ENCODE measurements at regions not wholly inside any gene's neighbourhood (a gene's known extent, or its start where the extent isn't known, plus 50 kb on each side); places are given as distances from the start of the nearest gene placed in this dataset.

DNA sequence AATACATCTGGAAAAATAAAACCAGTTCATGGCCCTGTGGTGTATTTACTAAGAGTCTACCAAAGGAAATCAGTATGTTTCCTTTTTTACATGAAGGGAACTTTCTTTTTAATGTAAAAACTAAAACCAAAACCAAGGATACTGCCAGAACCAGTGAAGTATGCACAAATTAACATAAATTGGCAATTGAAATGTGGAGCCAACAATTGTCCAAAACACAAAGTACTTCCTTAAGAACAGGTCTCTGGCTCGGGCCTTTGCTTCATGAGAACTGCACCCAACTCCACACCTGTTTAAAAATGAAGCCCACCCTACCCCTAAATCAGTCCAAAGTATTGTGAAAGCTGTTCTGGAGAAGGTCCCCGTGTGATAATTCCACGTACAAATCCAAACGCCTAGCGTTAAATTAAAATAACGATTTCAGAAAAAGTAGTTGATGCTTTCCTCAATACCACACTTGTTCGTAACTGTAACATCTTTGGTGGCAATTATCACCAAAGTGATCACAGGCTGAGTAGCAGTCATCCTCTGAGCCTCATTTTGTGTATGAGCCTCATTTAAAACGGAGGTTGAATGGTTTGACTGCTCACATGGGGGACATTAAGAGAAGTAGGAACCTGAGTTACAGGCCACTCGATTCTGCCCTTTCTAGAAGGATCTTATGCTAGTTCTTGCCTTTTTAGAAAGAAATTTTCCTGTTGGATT lies 93.0 kb downstream of the GEMIN8 start:
- Histone ChIP-seq H3K4me1 (ENCODE audit: insufficient read depth, poor library complexity, severe bottlenecking) (no peaks in the 10 kb centered on the region), H3K27me3 (ENCODE audit: insufficient read depth, poor library complexity, severe bottlenecking) (peaks cover 4% of the 10 kb centered on the region), H3K9me3 (ENCODE audit: severe bottlenecking) (no peaks in the 10 kb centered on the region), H3K36me3 (ENCODE audit: low read depth) (no peaks in the 10 kb centered on the region), H3K27ac (ENCODE audit: poor library complexity, severe bottlenecking) (no peak overlapping the region), H3K4me3 (ENCODE audit: severe bottlenecking) (no peak overlapping the region)
- ATAC-seq (ENCODE audit: low read depth) (no peak), DNase-seq (ENCODE audit: low spot score) (no peak)
- TF ChIP-seq, protein P1, sequence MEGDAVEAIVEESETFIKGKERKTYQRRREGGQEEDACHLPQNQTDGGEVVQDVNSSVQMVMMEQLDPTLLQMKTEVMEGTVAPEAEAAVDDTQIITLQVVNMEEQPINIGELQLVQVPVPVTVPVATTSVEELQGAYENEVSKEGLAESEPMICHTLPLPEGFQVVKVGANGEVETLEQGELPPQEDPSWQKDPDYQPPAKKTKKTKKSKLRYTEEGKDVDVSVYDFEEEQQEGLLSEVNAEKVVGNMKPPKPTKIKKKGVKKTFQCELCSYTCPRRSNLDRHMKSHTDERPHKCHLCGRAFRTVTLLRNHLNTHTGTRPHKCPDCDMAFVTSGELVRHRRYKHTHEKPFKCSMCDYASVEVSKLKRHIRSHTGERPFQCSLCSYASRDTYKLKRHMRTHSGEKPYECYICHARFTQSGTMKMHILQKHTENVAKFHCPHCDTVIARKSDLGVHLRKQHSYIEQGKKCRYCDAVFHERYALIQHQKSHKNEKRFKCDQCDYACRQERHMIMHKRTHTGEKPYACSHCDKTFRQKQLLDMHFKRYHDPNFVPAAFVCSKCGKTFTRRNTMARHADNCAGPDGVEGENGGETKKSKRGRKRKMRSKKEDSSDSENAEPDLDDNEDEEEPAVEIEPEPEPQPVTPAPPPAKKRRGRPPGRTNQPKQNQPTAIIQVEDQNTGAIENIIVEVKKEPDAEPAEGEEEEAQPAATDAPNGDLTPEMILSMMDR (IDR thresholded peaks at IDR 0.05; ENCODE audit: poor library complexity, severe bottlenecking) = no peak

DNA sequence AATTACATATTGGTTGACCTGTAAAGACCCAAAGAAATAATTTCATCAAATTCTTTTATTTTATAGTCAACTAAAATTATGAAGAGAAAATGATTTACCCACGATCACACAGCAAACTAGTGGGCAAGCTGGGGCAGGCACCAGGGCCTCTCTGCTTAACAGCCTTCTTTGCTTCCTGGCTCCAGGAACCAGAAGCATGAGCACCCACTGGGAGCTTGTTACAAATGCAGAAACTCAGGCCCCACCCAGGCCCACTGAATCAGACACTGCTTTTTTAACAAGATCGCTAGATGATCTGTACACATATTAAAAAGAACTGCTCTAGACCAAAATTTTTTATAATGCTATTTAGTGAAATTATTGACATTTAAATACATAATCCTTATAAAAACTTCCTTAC lies 95.0 kb downstream of the GEMIN8 start:
- DNase-seq (ENCODE audit: low spot score) (no peak), ATAC-seq (ENCODE audit: low read depth) (no peak)
- H3K9me3 ChIP-seq (ENCODE audit: severe bottlenecking) = no peaks in the 10 kb centered on the region
- H3K4me3 ChIP-seq (ENCODE audit: severe bottlenecking) = no peak overlapping the region
- TF ChIP-seq, protein P1 (IDR thresholded peaks at IDR 0.05; ENCODE audit: poor library complexity, severe bottlenecking) = no peak
- H3K36me3 ChIP-seq (ENCODE audit: low read depth) = no peaks in the 10 kb centered on the region
- H3K4me1 ChIP-seq (ENCODE audit: insufficient read depth, poor library complexity, severe bottlenecking) = no peaks in the 10 kb centered on the region
- peaks cover 4% of the 10 kb centered on the region for H3K27me3 ChIP-seq (ENCODE audit: insufficient read depth, poor library complexity, severe bottlenecking)
- H3K27ac ChIP-seq (ENCODE audit: poor library complexity, severe bottlenecking) = no peak overlapping the region

DNA sequence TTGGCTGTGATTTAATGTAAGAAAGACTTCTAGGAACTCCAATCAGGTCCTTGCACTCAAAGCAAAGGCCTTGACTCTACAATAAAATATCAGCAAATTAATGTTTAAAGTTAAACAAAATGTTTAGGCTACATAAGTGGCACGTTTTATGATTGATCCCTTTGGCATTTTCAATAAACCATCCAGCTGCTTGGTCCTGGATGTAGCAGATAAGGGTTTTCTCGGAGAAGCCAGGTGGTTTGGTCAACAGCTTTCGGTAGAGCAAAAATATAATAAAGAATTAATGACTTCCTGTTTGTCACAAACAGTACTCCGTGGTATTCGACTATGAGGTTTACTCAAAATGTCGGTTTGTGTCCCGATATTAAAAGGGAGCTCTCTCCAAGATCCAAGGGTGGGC lies 95.8 kb downstream of the GEMIN8 start:
- Histone ChIP-seq H3K9me3 (ENCODE audit: severe bottlenecking) (no peaks in the 10 kb centered on the region), H3K27ac (ENCODE audit: poor library complexity, severe bottlenecking) (no peak overlapping the region), H3K36me3 (ENCODE audit: low read depth) (no peaks in the 10 kb centered on the region), H3K4me1 (ENCODE audit: insufficient read depth, poor library complexity, severe bottlenecking) (no peaks in the 10 kb centered on the region), H3K4me3 (ENCODE audit: severe bottlenecking) (no peak overlapping the region), H3K27me3 (ENCODE audit: insufficient read depth, poor library complexity, severe bottlenecking) (peaks cover under 1% of the 10 kb centered on the region)
- DNase-seq (ENCODE audit: low spot score) = no peak
- TF ChIP-seq, protein P1 (IDR thresholded peaks at IDR 0.05; ENCODE audit: poor library complexity, severe bottlenecking) = no peak
- no peak for ATAC-seq (ENCODE audit: low read depth)

DNA sequence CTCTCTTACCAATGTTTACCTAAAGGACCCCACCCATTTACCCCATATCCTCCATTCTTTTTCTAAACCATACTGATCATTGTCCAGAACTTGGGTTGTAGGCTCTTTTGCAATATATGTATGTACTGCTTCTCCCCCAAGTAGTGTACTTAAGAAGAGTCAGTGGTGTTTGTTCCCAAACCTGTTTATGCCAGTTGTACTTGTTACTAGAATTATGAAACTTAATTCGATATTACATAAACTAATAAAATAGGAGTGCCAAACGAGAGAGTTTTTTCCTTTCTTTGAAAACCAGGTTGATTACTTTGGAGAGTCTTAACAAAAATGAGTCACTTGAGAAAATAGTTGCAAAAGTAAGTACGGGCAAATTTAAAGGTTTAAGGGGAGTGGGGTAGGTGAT lies 96.3 kb downstream of the GEMIN8 start:
- no peaks in the 10 kb centered on the region for H3K9me3 ChIP-seq (ENCODE audit: severe bottlenecking)
- H3K4me3 ChIP-seq (ENCODE audit: severe bottlenecking) = no peak overlapping the region
- TF ChIP-seq, protein P1 (IDR thresholded peaks at IDR 0.05; ENCODE audit: poor library complexity, severe bottlenecking) = no peak
- H3K27ac ChIP-seq (ENCODE audit: poor library complexity, severe bottlenecking) = no peak overlapping the region
- ATAC-seq (ENCODE audit: low read depth) (no peak), DNase-seq (ENCODE audit: low spot score) (no peak)
- no peaks in the 10 kb centered on the region for H3K36me3 ChIP-seq (ENCODE audit: low read depth)
- H3K4me1 ChIP-seq (ENCODE audit: insufficient read depth, poor library complexity, severe bottlenecking) = no peaks in the 10 kb centered on the region
- H3K27me3 ChIP-seq (ENCODE audit: insufficient read depth, poor library complexity, severe bottlenecking) = no peaks in the 10 kb centered on the region

DNA sequence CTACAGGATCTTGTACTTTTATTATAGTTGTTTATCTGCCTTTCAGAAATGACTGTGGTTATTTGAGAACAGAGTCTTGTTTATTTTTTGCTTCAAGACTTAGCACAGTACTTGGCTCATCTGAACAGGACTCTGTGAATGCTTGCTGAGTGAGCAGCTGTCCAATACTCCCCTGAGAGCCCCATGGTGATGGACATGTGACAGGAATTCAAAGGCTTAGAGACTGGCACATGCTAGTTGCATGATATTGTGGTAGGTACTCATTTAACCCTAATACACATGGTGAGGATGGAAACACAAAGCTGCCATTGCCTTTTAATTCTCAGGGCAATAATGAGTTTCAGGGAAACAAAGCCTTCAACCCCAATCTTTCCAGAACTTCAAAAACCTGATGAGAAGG lies 97.3 kb downstream of the GEMIN8 start:
- Histone ChIP-seq H3K9me3 (ENCODE audit: severe bottlenecking) (no peaks in the 10 kb centered on the region), H3K4me1 (ENCODE audit: insufficient read depth, poor library complexity, severe bottlenecking) (no peaks in the 10 kb centered on the region), H3K4me3 (ENCODE audit: severe bottlenecking) (no peak overlapping the region), H3K27me3 (ENCODE audit: insufficient read depth, poor library complexity, severe bottlenecking) (no peaks in the 10 kb centered on the region), H3K27ac (ENCODE audit: poor library complexity, severe bottlenecking) (no peak overlapping the region), H3K36me3 (ENCODE audit: low read depth) (no peaks in the 10 kb centered on the region)
- no peak for DNase-seq (ENCODE audit: low spot score)
- TF ChIP-seq, protein P1 (IDR thresholded peaks at IDR 0.05; ENCODE audit: poor library complexity, severe bottlenecking) = no peak
- no peak for ATAC-seq (ENCODE audit: low read depth)
